Common myeloid progenitor, CD34-positive (primary cell): ENCODE measurements at regions not wholly inside any gene's neighbourhood (a gene's known extent, or its start where the extent isn't known, plus 50 kb on each side); places are given as distances from the start of the nearest gene placed in this dataset.

ENCODE experiments used
- CTCF ChIA-PET: fragments of 350-600 bp; sonication (Branson Sonifier 250); formaldehyde crosslinking; loops from one replicate; lab custom pipeline; 2021; ENCODE audit warnings: antibody characterized with exemption; lab: Charles Lee
- POLR2A ChIA-PET: fragments of 350-600 bp; sonication (Branson Sonifier 250); formaldehyde crosslinking; loops from one replicate; lab custom pipeline; 2021; ENCODE audit warnings: antibody characterized with exemption; lab: Charles Lee
- DNase-seq, 3 donors: peaks; one replicate each; pipeline versions ENCODE4 v3.0.0 to v3.0.0-alpha.2; 2013
- H3K27ac ChIP-seq, 2 experiments: 1 replicate in 1 of 2; 2 replicates in 1 of 2; pipeline ENCODE4 v1.7.0; 2013; ENCODE audit warnings: inconsistent platforms in 2 of 2, low read length in 2 of 2, mild to moderate bottlenecking in 2 of 2, low read depth in 1 of 2, moderate library complexity in 1 of 2; ENCODE audit not compliant: severe bottlenecking in 2 of 2, insufficient read depth in 1 of 2, poor library complexity in 1 of 2
- H3K27me3 ChIP-seq, 5 experiments: replicated peaks in 2 of 5; 1 replicate in 3 of 5; 2 replicates in 2 of 5; pipeline versions ENCODE4 v1.6.1 to v1.7.0; 2013; ENCODE audit warnings: low read length in 4 of 5, mild to moderate bottlenecking in 2 of 5, moderate library complexity in 2 of 5, inconsistent platforms in 1 of 5; ENCODE audit not compliant: insufficient read depth in 5 of 5, control insufficient read depth in 4 of 5
- H3K36me3 ChIP-seq, 4 experiments: 1 replicate in 2 of 4; 2 replicates in 2 of 4; pipeline versions ENCODE4 v1.6.1 to v1.7.0; 2013; ENCODE audit warnings: low read length in 3 of 4, control low read depth in 1 of 4, mild to moderate bottlenecking in 1 of 4; ENCODE audit not compliant: control insufficient read depth in 4 of 4, insufficient read depth in 4 of 4
- H3K4me1 ChIP-seq, 4 experiments: 1 replicate in 3 of 4; 2 replicates in 1 of 4; pipeline versions ENCODE4 v1.6.1 to v1.7.1; 2013; ENCODE audit warnings: low read length in 3 of 4, mild to moderate bottlenecking in 3 of 4, control low read depth in 1 of 4, inconsistent platforms in 1 of 4, moderate library complexity in 1 of 4; ENCODE audit not compliant: control insufficient read depth in 4 of 4, insufficient read depth in 4 of 4; ENCODE audit errors: control extremely low read depth in 1 of 4
- H3K4me3 ChIP-seq, 7 experiments: 1 replicate in 4 of 7; 2 replicates in 3 of 7; pipeline versions ENCODE4 v1.5.1 to v1.7.0; 2013; ENCODE audit warnings: mild to moderate bottlenecking in 7 of 7, low read length in 6 of 7, moderate library complexity in 6 of 7, inconsistent platforms in 2 of 7, low read depth in 2 of 7, control low read depth in 1 of 7; ENCODE audit not compliant: insufficient read depth in 4 of 7, control insufficient read depth in 1 of 7; ENCODE audit errors: extremely low read depth in 1 of 7
- H3K9me3 ChIP-seq, 5 experiments: 1 replicate in 4 of 5; 2 replicates in 1 of 5; pipeline versions ENCODE4 v1.6.1 to v1.7.1; 2013; ENCODE audit warnings: low read length in 4 of 5, mild to moderate bottlenecking in 2 of 5, inconsistent platforms in 1 of 5, low read depth in 1 of 5, moderate library complexity in 1 of 5; ENCODE audit not compliant: control insufficient read depth in 4 of 5, insufficient read depth in 2 of 5; ENCODE audit errors: control extremely low read depth in 1 of 5
- WGBS: methylation state at CpG from one replicate; pipeline ENCODE4 v1.1.5; 2013; ENCODE audit not compliant: insufficient coverage; 5-methylcytosine and 5-hydroxymethylcytosine counted together

DNA sequence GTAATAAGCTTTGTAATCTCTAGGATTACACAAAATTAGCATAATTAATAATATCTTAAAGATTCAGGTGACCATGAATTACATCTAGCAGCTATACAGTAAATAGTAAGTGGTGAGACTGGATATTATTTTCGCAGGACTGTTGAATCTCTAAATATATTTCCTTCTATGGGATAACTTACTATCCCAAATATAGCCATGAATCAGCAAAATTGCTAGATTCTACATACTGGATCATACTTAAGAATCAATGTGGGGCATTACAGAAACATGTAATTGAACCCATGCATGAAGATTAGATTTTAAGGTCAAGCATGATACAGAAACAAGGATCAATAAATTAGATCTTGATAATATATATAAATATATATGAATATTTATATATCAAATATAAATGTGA lies 1203.4 kb downstream of the BRINP3 start:
- WGBS, result no CpG with 5 or more reads among the region's 1 CpG
- Histone ChIP-seq H3K27ac (no peak overlapping the region), H3K4me1 (no peaks in the 10 kb centered on the region), H3K4me3 (no peak overlapping the region), H3K9me3 (peaks cover 0 to 8% (median 3%) of the 10 kb centered on the region in 5 experiments), H3K27me3 (no peaks in the 10 kb centered on the region), H3K36me3 (no peaks in the 10 kb centered on the region)
- no peak for DNase-seq
- ChIA-PET POLR2A (no interaction called here), CTCF (no interaction called here)

GRCh38 chr1:189275796-189276195 lies 1201.9 kb downstream of the BRINP3 start:
- ChIA-PET CTCF (no interaction called here), POLR2A (no interaction called here)
- no CpG with 5 or more reads among the region's 1 CpG for WGBS

GRCh38 chr1:189289346-189289745 lies 1188.3 kb downstream of the BRINP3 start:
- H3K4me3 ChIP-seq, result no peak overlapping the region
- ChIA-PET POLR2A (no interaction called here), CTCF (no interaction called here)
- no peaks in the 10 kb centered on the region for H3K36me3 ChIP-seq
- H3K9me3 ChIP-seq, result no peaks in the 10 kb centered on the region
- no peak overlapping the region for H3K27ac ChIP-seq
- H3K27me3 ChIP-seq, result no peaks in the 10 kb centered on the region
- H3K4me1 ChIP-seq, result no peaks in the 10 kb centered on the region
- no peak for DNase-seq
- WGBS, result 67% methylated on average over 1 of the region's 3 CpGs

More at GRCh38 chr1:189275796-189276195, 1201.9 kb downstream of the BRINP3 start:
- no peak overlapping the region for H3K4me3 ChIP-seq
- H3K36me3 ChIP-seq, result no peaks in the 10 kb centered on the region
- no peaks in the 10 kb centered on the region for H3K27me3 ChIP-seq
- no peaks in the 10 kb centered on the region for H3K9me3 ChIP-seq
- no peaks in the 10 kb centered on the region for H3K4me1 ChIP-seq
- H3K27ac ChIP-seq, result no peak overlapping the region
- no peak for DNase-seq

- Histone ChIP-seq H3K36me3 (no peaks in the 10 kb centered on the region), H3K4me1 (no peaks in the 10 kb centered on the region), H3K27me3 (no peaks in the 10 kb centered on the region), H3K9me3 (no peaks in the 10 kb centered on the region), H3K4me3 (no peak overlapping the region), H3K27ac (no peak overlapping the region)
- DNase-seq, result no peak
- POLR2A ChIA-PET, result no interaction called here
- WGBS, result 91% methylated on average over 2 of the region's 4 CpGs
- CTCF ChIA-PET, result no interaction called here
These were observed 1176.4 kb downstream of the BRINP3 start for GRCh38 chr1:189301235-189301634.

- H3K27ac ChIP-seq, result no peak overlapping the region
- ChIA-PET CTCF (no interaction called here), POLR2A (no interaction called here)
- H3K4me3 ChIP-seq, result no peak overlapping the region
- H3K36me3 ChIP-seq, result no peaks in the 10 kb centered on the region
- H3K4me1 ChIP-seq, result no peaks in the 10 kb centered on the region
- DNase-seq, result no peak
- WGBS, result 83% methylated on average over 1 of the region's 2 CpGs
- no peaks in the 10 kb centered on the region for H3K9me3 ChIP-seq
- H3K27me3 ChIP-seq, result no peaks in the 10 kb centered on the region
These were observed 1172.4 kb downstream of the BRINP3 start for GRCh38 chr1:189305279-189305678.

DNA sequence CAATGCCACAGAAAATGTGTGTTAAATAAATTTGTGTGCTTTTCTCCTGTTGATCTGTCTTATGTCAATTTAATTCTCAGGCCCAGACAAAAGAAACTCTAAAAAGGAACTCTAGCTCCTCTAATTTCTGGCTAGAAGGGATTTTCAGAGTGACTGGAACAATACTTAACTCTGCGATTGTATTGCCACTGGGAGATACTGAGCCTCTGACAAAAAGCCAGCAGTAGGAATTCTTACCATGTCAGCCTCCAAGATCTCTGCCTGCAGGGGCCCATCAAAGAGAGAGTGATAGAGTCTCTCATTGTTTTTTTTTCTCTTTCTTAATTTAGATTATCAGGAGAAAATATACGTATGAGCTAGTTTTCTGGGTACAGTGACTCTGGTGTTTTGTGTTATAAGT lies 1165.7 kb downstream of the BRINP3 start:
- H3K27ac ChIP-seq, result no peak overlapping the region
- H3K4me3 ChIP-seq, result no peak overlapping the region
- no peaks in the 10 kb centered on the region for H3K9me3 ChIP-seq
- H3K4me1 ChIP-seq, result no peaks in the 10 kb centered on the region
- H3K27me3 ChIP-seq, result no peaks in the 10 kb centered on the region
- ChIA-PET POLR2A (no interaction called here), CTCF (no interaction called here)
- H3K36me3 ChIP-seq, result no peaks in the 10 kb centered on the region
- no peak for DNase-seq
- 100% methylated on average over 1 of the region's 2 CpGs for WGBS

DNA sequence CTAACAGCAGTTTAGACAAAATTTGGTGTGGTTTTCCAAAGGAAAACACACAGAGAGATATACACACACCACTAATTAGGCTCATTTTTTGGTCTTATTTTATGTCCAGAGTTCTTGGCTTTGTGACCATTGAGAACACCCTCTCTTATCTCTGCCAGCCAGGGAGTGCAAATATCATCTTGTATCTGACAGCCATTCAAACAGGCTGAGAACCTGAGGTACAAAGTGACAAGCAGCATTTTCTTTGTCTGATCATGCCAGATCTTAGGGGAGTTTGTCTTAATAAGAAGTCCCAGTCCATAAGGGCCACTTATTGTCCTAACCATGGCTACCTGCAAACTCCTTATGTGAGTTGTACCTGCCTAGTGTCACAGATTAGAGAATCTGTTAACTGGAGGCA lies 1165.2 kb downstream of the BRINP3 start:
- Histone ChIP-seq H3K27me3 (no peaks in the 10 kb centered on the region), H3K4me3 (no peak overlapping the region), H3K27ac (no peak overlapping the region), H3K9me3 (no peaks in the 10 kb centered on the region), H3K4me1 (no peaks in the 10 kb centered on the region), H3K36me3 (no peaks in the 10 kb centered on the region)
- ChIA-PET POLR2A (no interaction called here), CTCF (no interaction called here)
- no peak for DNase-seq
